WTC11 (cell line): ENCODE measurements at regions not wholly inside any gene's neighbourhood (a gene's known extent, or its start where the extent isn't known, plus 50 kb on each side); places are given as distances from the start of the nearest gene placed in this dataset.

Experiments used
- ATF3 ChIP-seq: sonication (generic); formaldehyde crosslinking; conservative IDR thresholded peaks from 2 replicates; pipeline ENCODE4 v1.8.1; 2022; ENCODE audit warnings: mild to moderate bottlenecking, missing genetic modification reagents
- ATF6 ChIP-seq: sonication (generic); formaldehyde crosslinking; IDR thresholded peaks from 2 replicates; pipeline ENCODE4 v1.8.1; 2023; ENCODE audit warnings: mild to moderate bottlenecking, missing genetic modification reagents
- CTCF ChIP-seq: fragments of 200-600 bp; IDR thresholded peaks from 2 replicates; pipeline ENCODE4 v1.8.0; 2022; ENCODE audit warnings: antibody characterized with exemption
- E2F4 ChIP-seq: sonication (generic); formaldehyde crosslinking; IDR thresholded peaks from 2 replicates; pipeline ENCODE4 v1.8.1; 2022; ENCODE audit warnings: low read depth, mild to moderate bottlenecking, moderate library complexity, missing genetic modification reagents, borderline replicate concordance
- E2F5 ChIP-seq: sonication (generic); formaldehyde crosslinking; IDR thresholded peaks from 2 replicates; pipeline ENCODE4 v1.8.1; 2022; ENCODE audit warnings: mild to moderate bottlenecking, moderate library complexity, missing genetic modification reagents
- ELF4 ChIP-seq: sonication (generic); formaldehyde crosslinking; IDR thresholded peaks from 2 replicates; pipeline ENCODE4 v1.8.1; 2022; ENCODE audit warnings: low read depth, mild to moderate bottlenecking, moderate library complexity, missing genetic modification reagents
- HMGA2 ChIP-seq: fragments of 250-450 bp; sonication (Bioruptor Pico); IDR thresholded peaks from 2 replicates; pipeline ENCODE4 v1.4.0; 2021; ENCODE audit warnings: mild to moderate bottlenecking, moderate library complexity
- JAZF1 ChIP-seq: fragments of 250-450 bp; sonication (Bioruptor Pico); IDR thresholded peaks from 2 replicates; pipeline ENCODE4 v1.9.0; 2021; ENCODE audit warnings: moderate library complexity, mild to moderate bottlenecking, inconsistent platforms
- MAX ChIP-seq: sonication (generic); formaldehyde crosslinking; IDR thresholded peaks from 2 replicates; pipeline ENCODE4 v1.8.0; 2022; ENCODE audit warnings: mild to moderate bottlenecking, missing genetic modification reagents
- NR3C1 ChIP-seq: sonication (generic); formaldehyde crosslinking; conservative IDR thresholded peaks from 2 replicates; pipeline ENCODE4 v1.8.1; 2023; ENCODE audit warnings: low read depth, mild to moderate bottlenecking, missing genetic modification reagents
- SP1 ChIP-seq: sonication (generic); formaldehyde crosslinking; conservative IDR thresholded peaks from 2 replicates; pipeline ENCODE4 v1.8.1; 2022; ENCODE audit warnings: missing genetic modification reagents
- USF2 ChIP-seq: sonication (generic); formaldehyde crosslinking; IDR thresholded peaks from 2 replicates; pipeline ENCODE4 v1.8.1; 2023; ENCODE audit warnings: mild to moderate bottlenecking, missing genetic modification reagents, moderate library complexity
- ZNF121 ChIP-seq: sonication (generic); formaldehyde crosslinking; IDR thresholded peaks from 2 replicates; pipeline ENCODE4 v1.8.0; 2023; ENCODE audit warnings: missing genetic modification reagents
- ZNF219 ChIP-seq: sonication (generic); formaldehyde crosslinking; IDR thresholded peaks from 2 replicates; pipeline ENCODE4 v1.8.0; 2023; ENCODE audit warnings: missing genetic modification reagents, mild to moderate bottlenecking, borderline replicate concordance

- no peak for TF ChIP-seq CTCF
- no peak for TF ChIP-seq NR3C1 (CRISPR knock-in tag)
- TF ChIP-seq E2F5 = no peak
- no peak for TF ChIP-seq ELF4 (CRISPR knock-in tag)
- no peak for TF ChIP-seq ZNF219 (CRISPR knock-in tag)
- TF ChIP-seq SP1 (CRISPR knock-in tag) = no peak
- TF ChIP-seq MAX = no peak
- no peak for TF ChIP-seq JAZF1 (CRISPR knock-in tag)
- no peak for TF ChIP-seq HMGA2 (CRISPR knock-in tag)
- no peak for TF ChIP-seq E2F4
- TF ChIP-seq ATF6 (CRISPR knock-in tag) = no peak
- TF ChIP-seq USF2 (CRISPR knock-in tag) = no peak
- TF ChIP-seq ATF3 = no peak
- no peak for TF ChIP-seq ZNF121
Observed at GRCh38 chr1:2967329-2967725, 53.9 kb upstream of the ACTRT2 start.
